A673 (cell line): ENCODE measurements at regions not wholly inside any gene's neighbourhood (a gene's known extent, or its start where the extent isn't known, plus 50 kb on each side); places are given as distances from the start of the nearest gene placed in this dataset.

Experiments
- EZH2 ChIP-seq: fragments of 200-600 bp; sonication (generic); IDR thresholded peaks from 2 replicates; pipeline ENCODE4 v1.6.1; 2017; ENCODE audit warnings: borderline replicate concordance, low read depth, mild to moderate bottlenecking, mixed read lengths, antibody characterized with exemption, low read length; ENCODE audit not compliant: poor library complexity, severe bottlenecking
- TF ChIP-seq, protein P1 (sequence below): fragments of 300-800, 200-600 bp; sonication (generic); conservative IDR thresholded peaks from 2 replicates; pipeline ENCODE4 v1.5.1; 2017; ENCODE audit warnings: low read depth, mild to moderate bottlenecking, antibody characterized with exemption, low read length, moderate library complexity, mixed read lengths

DNA sequence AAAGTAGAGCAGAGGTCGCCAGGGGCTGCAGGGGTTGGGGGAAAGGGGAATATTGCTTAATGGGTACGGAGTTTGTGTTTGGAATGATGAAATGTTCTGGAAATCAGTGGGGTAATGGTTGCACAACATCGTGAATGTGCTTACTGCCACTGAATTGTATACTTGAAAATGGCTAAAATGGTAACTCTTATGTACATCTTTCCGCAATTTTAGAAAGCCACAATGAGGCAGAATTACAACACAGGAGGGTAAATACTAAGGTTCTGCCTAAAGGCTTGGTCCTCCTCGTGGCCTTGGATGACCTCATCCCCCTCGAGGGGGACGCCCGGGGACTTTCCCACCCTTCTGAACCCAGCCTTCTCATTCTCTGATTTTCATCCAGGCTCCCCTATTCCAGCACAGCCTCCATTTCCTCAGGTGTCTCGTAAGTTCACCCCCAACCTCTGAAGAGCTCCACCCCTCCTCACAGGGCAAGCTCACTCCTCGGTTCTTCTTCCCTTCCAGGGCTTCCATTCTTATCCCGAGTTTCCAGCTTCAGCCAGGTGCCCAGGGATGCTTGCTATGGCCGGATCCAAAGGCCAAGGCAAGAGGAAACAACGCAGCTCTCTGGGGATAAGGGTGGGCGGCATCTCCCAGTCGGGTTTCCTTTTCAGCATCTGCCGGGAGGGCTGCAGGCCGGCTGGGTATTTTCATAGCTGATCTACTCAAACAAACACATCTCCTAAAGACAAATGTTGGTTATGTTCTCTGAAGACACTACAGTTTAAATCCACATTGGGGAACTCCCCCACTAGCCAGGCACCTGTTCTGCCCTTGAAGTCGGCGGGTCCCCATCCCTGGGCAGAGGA, 71.3 kb upstream of the ACSL1 start:
- TF ChIP-seq, protein P1, sequence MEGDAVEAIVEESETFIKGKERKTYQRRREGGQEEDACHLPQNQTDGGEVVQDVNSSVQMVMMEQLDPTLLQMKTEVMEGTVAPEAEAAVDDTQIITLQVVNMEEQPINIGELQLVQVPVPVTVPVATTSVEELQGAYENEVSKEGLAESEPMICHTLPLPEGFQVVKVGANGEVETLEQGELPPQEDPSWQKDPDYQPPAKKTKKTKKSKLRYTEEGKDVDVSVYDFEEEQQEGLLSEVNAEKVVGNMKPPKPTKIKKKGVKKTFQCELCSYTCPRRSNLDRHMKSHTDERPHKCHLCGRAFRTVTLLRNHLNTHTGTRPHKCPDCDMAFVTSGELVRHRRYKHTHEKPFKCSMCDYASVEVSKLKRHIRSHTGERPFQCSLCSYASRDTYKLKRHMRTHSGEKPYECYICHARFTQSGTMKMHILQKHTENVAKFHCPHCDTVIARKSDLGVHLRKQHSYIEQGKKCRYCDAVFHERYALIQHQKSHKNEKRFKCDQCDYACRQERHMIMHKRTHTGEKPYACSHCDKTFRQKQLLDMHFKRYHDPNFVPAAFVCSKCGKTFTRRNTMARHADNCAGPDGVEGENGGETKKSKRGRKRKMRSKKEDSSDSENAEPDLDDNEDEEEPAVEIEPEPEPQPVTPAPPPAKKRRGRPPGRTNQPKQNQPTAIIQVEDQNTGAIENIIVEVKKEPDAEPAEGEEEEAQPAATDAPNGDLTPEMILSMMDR: no peak
- no peak for TF ChIP-seq EZH2
